Nucleus accumbens (tissue), 56 donors: ENCODE measurements at regions not wholly inside any gene's neighbourhood (a gene's known extent, or its start where the extent isn't known, plus 50 kb on each side); places are given as distances from the start of the nearest gene placed in this dataset.
"Not testable (repeated sequence)": the region's sequence is repeated elsewhere in the genome, so short reads cannot be mapped to it uniquely, and the experiment has no call there.

Source experiments
- DNase-seq, 56 donors: peaks; one replicate each; lab custom pipeline; 2025; lab: John Stamatoyannopoulos, UW

GRCh38 chr4:17436047-17436749, 75.7 kb downstream of the QDPR start:
- DNase-seq = not testable (repeated sequence)

- no peak for DNase-seq
These were observed 78.1 kb downstream of the QDPR start for GRCh38 chr4:17433827-17434226.

GRCh38 chr4:17427991-17428390, 83.9 kb downstream of the QDPR start:
- no peak for DNase-seq

- DNase-seq = peak in 1 of 56 donors; percentile 1
These were observed 85.7 kb downstream of the QDPR start for GRCh38 chr4:17426222-17426621.

- DNase-seq = no peak
These were observed 93.9 kb downstream of the QDPR start for GRCh38 chr4:17418010-17418409.

GRCh38 chr4:17414392-17414791, 97.5 kb downstream of the QDPR start:
- DNase-seq = no peak

- no peak for DNase-seq
These were observed 111.2 kb downstream of the QDPR start for GRCh38 chr4:17400686-17401085.

GRCh38 chr4:17398805-17399204, 113.1 kb downstream of the QDPR start:
- DNase-seq = no peak

- no peak for DNase-seq
These were observed 113.9 kb downstream of the QDPR start for GRCh38 chr4:17398035-17398434.

GRCh38 chr4:17397611-17398010, 114.3 kb downstream of the QDPR start:
- no peak for DNase-seq

- DNase-seq = peak in 13 of 56 donors; percentile 0 to 27 (median 1)
These were observed 126.5 kb downstream of the QDPR start for GRCh38 chr4:17385403-17385802.

- DNase-seq = no peak
These were observed 131.5 kb downstream of the QDPR start for GRCh38 chr4:17380347-17380746.

GRCh38 chr4:17376205-17376604, 135.7 kb downstream of the QDPR start:
- DNase-seq = no peak

- no peak for DNase-seq
These were observed 138.2 kb downstream of the QDPR start for GRCh38 chr4:17373666-17374065.

- DNase-seq = no peak
These were observed 141.1 kb downstream of the QDPR start for GRCh38 chr4:17370818-17371217.

- no peak for DNase-seq
These were observed 143.5 kb downstream of the QDPR start for GRCh38 chr4:17368408-17368807.

- DNase-seq = no peak
These were observed 144.7 kb downstream of the QDPR start for GRCh38 chr4:17367201-17367600.

GRCh38 chr4:17366496-17366895, 145.4 kb downstream of the QDPR start:
- no peak for DNase-seq

- no peak for DNase-seq
These were observed 149.5 kb downstream of the QDPR start for GRCh38 chr4:17362430-17362829.

- DNase-seq = no peak
These were observed 153.6 kb downstream of the QDPR start for GRCh38 chr4:17358241-17358640.

- DNase-seq = no peak
These were observed 155.0 kb downstream of the QDPR start for GRCh38 chr4:17356926-17357325.

- DNase-seq = no peak
These were observed 159.5 kb downstream of the QDPR start for GRCh38 chr4:17352357-17352756.

- peak in 13 of 56 donors; percentile 1 to 21 (median 6) for DNase-seq
These were observed 164.4 kb downstream of the QDPR start for GRCh38 chr4:17347445-17347844.
